Inflammatory macrophage treated with lipopolysaccharide for 4 hours (primary cell): ENCODE measurements at regions not wholly inside any gene's neighbourhood (a gene's known extent, or its start where the extent isn't known, plus 50 kb on each side); places are given as distances from the start of the nearest gene placed in this dataset.
"Not testable (repeated sequence)": the region's sequence is repeated elsewhere in the genome, so short reads cannot be mapped to it uniquely, and the experiment has no call there.

Experiments used
- DNase-seq: peaks from one replicate; pipeline ENCODE4 v3.0.0-alpha.2; 2020

DNA sequence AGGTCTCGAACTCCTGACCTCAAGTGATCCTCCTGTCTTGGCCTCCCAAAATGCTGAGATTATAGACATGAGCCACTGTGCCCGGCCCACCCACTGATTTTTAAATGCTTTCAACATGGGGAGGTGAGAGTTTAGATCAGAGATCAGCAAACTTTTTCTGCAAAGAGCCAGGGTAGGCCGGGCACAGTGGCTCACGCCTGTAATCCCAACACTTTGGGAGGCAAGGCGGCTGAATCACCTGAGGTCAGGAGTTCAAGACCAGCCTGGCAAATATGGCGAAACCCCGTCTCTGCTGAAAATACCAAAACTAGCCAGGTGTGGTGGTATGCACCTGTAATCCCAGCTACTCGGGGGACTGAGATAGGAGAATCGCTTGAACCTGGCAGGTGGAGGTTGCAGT, 88.3 kb upstream of the LHX1 start:
- DNase-seq = not testable (repeated sequence)

DNA sequence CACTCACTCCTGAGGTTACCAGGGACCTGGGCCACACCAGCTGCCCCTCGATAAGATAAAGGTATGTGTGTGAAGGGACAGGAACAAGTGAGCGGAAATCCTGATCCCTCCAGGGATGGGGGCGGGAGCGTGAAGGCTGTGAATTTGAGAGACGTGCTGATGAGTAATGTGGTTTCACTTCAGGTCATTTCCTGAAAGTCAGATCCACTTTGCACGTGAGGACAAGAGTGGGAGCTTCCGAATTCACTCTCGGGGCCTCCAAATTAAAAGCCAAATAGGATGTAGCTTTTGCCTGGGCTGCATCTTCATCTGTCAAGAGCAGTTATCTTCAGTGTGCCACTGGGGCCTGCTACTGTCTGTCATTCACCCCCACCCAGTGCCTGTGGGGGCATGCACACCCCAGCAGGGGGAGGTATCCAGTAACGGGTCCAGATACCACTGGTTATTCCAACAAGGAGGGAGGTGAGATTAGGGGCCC, 87.4 kb upstream of the LHX1 start:
- no peak for DNase-seq

DNA sequence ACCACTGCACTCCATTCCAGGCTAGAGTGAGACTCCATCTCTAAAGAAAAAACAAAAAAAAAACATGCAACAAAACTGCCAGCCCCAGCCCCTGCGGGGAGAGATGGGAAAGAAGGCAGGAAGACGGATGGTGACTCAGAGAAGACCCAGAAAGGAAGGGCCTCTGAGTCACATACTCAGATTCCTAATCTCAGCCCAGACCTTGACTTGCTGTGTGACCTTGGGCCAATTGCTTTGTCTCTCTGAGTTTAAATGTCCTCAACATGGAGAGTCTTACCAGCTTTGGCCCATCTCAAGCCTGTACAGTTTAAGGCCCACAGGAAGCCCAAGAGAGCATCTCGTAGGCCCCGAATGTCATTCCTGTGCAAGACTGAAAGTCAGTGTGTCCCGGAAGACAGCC, 86.5 kb upstream of the LHX1 start:
- no peak for DNase-seq

DNA sequence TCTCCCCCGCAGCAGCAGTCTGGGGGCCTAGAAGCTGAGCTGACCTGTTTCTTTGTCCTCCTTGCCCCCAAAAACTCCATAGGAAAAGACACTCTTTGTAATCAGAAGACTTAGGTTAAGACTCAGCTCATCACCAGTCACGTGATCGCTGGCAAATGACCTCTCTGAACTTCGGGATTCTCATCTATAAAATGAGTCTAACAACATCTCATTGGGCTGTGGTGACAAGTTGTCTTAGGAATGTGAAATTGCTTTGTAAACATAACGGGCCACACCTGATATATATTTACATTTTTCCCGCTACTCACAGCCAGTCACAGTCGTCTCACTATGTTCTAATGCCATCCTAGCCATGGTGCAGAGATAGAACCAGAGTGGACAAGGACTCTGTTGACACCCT, 86.0 kb upstream of the LHX1 start:
- no peak for DNase-seq

DNA sequence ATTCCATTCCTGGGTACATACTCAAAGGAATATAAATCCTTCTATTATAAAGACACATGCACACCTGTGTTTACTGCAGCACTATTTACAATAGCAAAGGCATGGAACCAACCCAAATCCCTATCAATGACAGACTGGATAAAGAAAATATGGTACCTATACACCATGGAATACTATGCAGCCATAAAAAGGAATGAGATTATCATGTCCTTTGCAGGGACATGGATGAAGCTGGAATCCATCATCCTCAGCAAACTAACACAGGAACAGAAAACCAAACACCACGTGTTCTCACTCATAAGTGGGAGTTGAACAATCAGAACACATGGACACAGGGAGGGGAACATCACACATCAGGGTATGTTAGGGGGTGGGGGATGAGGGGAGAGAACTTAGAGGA, 84.8 kb upstream of the LHX1 start:
- not testable (repeated sequence) for DNase-seq

DNA sequence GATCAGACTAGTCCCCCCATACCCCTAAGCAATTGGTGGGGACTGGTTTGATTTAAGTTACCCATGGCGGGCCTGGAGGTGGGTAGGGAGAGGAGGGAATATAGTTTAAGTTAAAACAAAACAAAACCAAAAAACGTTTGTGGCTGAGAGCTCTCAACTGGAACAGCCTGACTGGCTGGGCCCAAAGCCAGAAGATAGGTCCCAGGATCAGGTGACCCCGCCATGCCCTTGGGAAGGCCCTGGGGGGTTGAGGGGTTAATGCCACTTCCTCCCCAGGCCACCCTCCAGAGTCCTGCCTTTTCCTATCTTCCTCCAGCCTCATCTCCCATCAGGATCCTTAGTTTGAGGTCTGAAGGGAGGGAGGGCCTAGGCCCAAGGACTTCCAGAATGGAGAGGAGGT, 82.3 kb upstream of the LHX1 start:
- DNase-seq = no peak

DNA sequence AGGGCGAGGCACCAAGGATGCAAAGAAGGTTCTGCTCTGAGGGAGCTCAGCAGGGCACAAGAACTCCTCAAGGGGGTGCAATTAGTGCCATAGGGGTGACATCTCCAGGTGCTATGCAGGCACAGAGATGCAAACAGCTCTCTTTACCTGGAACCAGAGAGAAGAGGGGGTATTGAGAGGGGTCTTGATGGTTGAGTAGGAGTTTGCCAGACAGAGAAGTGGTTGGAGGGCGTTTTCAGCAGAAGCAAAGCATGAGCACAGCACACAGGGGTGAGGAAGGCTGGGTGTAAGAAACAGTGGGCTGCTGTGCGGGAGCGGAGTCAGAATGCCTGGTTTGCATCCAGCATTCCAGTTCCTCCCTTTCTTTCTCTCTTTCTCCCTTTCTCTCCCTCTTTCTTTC, 81.8 kb upstream of the LHX1 start:
- DNase-seq = no peak

DNA sequence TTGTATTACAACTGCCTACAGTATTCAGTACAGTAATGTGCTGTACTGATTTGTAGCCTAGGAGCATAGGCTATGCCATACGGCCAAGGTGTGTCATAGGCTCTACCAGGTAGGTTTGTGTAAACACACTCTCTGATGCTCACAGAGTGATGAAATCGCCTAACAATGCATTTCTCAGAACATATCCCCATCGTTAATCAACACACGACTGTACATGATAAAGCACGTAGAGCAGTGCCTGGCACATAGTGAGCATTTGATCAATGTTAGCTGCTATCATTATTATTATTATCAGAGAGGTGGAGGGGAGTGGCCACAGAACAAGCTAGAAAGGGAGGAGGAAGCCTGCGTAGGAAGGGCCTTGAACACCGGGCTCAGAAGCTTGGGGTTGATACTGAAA, 81.1 kb upstream of the LHX1 start:
- no peak for DNase-seq

DNA sequence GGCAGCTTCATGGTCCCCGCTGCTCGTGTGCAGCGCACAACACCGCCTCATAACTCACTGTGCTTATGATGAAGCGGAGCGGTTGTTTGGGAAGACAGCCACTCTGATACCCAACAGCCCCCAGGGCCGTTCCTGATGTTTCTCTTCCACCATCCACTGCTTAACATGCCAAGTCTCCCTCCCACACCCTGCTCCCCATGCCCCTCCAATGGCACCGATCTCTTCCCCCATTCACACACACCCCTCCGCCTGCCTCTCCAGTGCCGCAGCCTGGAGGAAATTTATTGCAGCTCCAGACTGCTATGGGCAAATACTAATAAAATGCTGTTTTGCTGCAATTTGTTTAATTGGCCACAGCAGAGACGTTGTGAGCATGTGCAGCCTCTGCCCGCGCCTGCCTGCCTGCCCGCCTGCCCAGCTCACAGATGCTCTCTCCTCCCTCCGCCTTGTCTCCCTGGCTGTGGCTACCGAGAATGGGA, 80.3 kb upstream of the LHX1 start:
- DNase-seq = no peak

DNA sequence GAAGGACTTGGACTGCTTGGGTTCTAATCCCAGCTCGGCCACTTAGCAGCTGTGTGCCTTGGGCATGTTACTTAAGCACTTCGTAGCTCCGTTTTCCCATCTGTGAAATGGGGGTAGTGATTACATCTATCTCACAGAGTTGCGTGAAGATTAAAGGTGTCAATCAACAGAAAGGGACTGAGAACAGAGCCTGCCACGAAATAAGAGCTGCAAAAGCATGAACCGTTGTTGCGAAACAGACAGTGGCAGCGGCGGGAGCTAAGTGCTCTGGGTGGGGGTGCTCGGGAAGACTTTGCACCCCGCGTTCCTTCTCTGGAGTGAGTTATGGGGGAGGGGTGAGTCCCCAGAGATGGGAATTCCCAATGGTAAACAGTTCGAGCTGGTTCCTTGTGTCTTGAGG, 79.6 kb upstream of the LHX1 start:
- DNase-seq = no peak

DNA sequence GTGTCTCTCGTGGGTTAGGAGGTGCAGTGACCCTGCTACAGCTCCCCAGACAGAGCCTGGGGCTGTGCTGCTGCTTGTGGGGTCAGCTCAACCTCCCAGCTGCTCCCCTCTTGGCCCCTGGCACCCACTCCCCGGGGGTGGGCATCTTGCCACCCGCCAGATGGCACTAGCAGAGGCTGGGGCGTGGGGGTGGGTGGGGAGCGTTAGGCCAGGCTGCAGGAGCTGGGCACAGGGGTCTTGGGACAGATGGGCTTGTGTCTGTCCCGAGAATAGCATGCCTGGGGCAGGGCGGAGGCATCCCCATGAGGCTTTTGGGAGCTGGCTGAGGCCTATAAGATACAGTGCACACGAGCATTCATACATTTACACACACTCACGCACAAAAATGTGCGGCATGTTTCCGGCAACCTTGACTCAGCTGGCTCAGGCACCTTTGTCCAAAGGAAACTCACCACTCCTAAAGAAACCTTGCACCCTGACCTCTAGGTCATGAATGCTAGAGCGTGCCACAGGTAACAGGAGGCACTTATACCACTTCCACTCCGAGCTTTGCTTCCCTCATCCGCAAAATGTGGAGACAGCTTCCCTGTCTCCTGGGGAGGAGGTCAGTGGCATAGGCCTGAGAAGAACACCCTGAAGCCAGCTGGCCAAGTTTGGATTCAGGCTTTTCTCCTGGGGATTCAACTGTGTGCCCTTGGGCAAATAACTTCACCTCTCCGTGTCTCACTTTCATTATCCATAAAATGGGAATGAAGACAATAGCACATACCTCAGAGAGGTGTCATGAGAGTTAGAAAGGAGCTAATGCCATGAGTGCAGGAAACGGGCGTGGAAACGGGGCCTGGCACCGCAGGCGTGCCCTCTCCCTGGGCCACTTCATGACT, 78.9 kb upstream of the LHX1 start:
- no peak for DNase-seq

DNA sequence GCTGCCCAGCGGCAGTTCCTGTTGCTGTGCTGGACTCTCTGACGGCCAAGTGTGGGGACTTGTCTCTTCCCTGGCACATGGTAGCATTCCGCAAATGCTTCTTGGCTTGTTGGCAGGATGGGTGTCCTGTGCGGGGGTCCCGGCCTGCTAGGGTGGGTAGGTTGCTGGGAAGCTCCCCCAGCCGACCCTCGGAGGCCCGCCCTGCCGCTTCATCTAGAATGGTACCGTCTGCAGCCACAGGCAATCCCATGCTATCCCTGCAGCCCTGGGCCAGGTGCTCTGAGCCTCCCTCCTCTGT, 78.3 kb upstream of the LHX1 start:
- no peak for DNase-seq

DNA sequence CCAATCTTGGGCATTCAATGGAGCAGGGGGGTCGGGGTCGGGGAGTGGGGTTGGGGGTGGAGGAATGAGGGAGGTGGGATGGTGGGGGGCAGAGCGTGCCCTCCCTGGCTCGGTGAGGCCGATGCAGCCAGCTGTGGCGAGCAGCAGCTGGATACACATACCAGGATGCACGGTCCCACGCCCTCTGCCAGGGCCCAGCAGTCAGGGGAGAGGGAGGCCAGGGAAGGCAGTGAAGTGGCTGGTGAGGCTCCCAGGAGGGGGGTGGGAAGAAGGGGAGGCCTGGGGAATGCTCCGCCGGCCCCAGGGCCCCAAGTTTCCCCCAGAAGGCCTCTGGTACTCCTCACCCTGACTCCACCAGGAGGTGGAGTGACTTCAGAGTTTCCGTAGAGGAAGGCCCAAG, 77.6 kb upstream of the LHX1 start:
- no peak for DNase-seq

DNA sequence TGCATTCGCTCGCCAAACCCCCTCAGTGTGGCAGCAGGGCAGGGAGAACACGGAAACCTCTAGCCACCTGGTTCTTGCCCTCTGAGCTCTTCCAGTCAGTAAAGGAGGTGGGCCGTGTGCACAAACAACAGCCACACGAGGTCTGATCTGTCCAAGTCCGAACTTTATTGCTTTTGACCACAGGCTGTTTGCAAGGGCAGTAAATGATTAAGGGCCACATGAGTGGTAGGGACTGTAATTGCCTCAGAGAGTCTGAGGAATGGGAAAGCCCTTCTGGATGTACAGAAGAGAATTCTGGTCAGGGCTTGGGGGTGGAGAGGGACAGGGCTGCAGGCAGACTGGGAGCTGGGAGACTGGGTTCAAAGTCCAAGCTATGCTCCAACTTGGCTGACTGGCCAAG, 75.7 kb upstream of the LHX1 start:
- no peak for DNase-seq

DNA sequence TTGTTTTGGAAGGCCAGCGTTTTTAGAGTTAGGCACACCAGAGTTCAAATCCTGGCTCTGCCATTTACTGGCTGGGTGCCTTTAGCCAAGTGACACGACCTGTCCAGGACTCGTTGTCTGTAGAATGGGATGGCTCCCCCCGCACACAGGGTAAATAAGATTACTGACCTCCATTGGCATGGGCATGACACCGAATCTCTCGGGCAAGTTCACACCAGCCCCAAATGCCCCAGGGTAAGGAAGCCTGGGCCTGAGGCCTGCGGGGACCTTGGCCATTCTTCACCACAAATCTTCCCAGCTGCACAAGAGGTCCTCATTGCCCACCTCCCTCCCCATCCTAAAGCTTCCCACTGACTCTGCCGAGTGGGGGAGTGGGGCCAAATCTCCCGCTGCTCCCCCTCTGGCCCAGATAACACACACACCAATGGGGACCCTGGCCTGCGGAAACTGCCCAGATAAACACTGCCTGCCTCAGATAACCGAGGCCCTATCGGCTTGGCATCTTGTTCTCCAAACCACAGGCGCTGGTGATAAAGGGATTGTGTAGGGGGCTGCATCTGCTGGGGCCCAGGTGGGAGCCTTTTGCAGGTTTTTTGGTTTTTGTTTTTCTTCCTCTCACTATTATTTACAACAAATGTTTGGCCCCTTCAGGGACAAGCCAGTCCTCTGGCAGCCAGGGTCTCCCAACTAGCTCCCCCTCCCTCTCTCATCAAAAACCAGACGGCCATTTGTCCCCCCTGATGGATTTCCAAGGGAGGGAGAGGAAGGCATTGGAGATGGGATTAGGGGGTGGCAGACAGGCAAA, 75.0 kb upstream of the LHX1 start:
- no peak for DNase-seq

DNA sequence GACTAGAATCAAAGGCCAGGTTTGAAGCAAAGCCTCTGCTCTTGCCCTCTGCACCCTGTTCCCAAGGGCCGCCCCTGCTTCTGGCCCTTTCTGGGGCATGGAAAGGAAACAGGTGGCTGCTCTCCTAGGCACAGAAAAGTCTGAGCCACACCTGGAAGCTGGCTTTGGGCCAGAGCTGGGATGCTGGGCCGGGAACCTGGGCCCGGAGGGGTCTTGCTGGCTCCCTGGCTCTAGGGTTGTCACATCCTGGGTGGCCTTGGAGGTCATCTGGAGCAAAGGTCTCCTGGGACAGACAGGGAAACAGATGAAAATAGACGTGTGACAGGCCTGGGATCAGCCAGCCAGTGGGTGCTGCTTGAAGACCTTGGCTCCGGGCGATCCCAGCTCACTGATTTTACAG, 74.1 kb upstream of the LHX1 start:
- no peak for DNase-seq

DNA sequence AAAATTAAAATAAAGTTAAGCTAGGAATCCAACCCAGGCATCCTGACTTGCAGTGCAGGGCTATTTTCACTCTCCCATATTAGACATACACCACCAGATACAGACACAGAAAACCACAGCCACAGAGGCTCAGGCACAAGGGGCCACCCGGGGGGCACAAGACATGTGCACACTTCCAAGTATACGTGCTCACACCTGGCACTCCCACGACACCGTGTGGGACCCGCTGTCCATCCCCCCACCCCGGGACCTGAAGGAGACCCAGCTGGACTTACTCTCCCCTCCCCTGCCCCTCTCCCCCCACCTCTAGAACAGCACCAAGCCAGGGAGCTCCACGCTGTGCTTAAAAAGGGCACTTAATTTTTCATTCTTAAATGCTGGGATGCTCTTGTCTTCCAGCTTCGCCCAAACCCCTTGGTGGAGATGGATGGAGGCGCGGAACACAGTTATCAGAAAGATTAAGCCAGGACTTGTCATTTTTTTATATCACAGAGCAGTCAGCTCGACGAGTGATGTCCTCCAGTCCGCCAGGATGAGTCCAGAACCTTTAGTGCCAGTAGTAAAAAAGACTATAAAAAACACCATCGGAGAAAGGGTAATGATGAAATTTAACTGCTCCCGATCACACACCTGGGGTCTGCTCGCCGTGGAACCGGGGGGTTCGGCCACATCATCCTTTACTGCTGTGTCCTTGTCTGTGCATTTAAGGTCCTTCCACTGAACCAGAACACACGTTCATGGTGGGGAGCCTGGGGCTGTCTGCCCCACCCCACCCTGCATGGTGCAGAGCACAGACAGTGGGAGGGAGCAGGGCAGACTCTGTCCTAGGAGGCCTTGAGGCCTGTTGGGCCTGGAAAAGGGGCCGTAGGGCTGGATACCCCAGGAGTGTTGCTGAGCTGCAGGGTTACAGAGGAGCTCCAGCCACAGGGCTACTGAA, 73.3 kb upstream of the LHX1 start:
- DNase-seq = no peak

DNA sequence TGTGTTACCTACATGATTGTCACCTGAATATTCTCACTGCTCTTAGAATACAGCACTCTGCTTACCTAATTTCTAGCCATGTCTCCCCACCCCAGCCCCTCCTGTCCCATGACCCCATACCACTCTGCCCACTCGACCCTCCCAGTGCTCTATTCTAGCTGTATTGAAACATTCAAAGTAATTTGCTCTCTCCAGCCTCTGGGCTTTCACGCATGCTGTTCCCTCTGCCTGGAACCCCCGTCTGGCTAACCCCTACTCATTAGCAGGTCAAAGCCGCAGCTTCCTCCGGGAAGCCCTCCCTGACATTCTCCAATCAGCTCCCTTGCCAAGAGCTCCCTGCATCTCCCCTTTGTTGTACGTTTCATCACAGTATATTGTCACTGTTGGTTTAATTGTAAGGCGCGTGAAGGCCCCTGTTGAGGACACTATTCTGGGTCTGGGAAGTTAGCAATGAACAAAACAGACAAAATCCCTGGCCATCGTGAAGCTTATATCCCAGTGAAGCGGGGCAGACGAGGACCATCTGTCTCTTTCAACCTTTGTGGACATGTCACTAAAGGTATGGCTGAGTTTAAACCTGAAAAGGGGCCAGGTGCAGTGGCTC, 72.3 kb upstream of the LHX1 start:
- DNase-seq = no peak

DNA sequence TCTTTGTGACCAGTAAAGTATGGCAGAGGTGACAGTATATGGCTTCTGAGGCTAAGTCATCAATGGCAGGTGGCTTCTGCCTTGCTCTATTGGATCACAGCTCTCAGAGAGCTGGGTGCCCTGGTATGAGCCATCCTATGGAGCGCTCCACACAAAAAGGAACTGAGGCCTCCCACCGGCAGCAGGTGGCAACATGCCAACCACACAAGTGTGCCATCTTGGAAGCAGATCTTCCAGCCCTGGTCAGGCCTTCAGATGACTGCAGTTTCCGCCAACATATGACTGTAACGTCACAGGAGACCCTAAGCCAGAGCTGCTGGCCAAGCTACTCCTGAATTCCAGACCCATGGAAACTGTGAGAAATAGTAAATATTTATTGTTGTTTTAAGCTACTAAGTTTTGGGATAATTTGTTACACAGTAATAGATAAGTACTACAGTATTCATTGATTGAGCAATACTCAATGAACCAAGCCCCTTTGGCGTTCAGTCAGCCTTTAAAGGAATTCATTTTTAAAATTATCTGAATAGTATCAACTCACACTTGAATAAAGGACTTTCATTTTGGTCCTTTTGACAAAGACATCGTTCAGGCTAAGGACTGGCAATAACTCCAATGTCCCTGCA, 69.4 kb upstream of the LHX1 start:
- DNase-seq = no peak

DNA sequence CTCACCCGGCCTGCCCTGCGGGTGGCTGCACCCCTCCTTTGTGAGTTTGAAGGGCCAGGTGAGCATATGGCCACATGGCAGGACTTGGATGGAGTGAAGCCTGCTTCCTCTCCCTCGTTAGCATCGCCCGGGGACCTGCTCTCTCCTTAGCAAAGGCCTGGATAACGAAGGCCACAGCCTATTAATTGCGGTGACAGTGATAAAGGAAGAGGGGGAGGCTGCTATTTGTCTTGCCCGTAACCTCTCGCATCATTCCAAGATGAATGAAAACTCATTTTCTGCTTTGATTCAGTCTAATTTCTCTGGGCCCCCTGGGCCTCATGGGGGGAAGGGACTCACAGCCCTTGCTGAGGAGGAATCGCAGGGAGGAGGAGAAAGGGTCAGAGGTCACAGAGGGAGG, 68.5 kb upstream of the LHX1 start:
- DNase-seq = no peak

DNA sequence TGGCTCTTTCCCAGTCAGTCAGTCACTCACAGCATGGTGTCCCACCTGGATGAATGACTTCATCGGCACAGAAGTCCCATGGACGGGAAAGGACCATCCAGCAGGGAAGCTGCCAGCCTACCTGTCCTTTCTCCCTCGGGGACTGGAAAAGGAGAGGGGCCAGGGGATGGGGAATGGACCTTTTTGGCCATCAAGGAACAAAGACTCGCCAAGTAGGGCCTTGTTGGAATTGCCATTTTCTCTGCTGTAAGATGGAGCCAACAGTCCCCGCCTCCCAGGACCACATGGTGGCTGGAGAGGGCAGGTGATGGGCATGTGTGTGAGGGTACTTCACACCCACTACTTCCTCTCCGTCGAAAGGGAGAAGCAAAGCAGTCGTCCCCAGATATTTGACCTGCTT, 67.8 kb upstream of the LHX1 start:
- no peak for DNase-seq
